HCT116 (cell line): ENCODE measurements at regions not wholly inside any gene's neighbourhood (a gene's known extent, or its start where the extent isn't known, plus 50 kb on each side); places are given as distances from the start of the nearest gene placed in this dataset.

Experiments used
- EZH2 ChIP-seq: fragments of 200-600 bp; sonication (generic); IDR thresholded peaks from 2 replicates; pipeline ENCODE4 v1.6.1; 2017; ENCODE audit warnings: antibody characterized with exemption, mixed run types
- FOSL1 ChIP-seq: IDR thresholded peaks from 2 replicates; pipeline ENCODE4 v1.6.1; 2012; ENCODE audit warnings: low read depth
- JUND ChIP-seq: IDR thresholded peaks from 2 replicates; pipeline ENCODE4 v1.6.1; 2012
- POLR2A ChIP-seq: IDR thresholded peaks from 2 replicates; pipeline ENCODE4 v1.7.0; 2011; ENCODE audit warnings: borderline replicate concordance; ENCODE audit not compliant: insufficient read depth, insufficient read length; ENCODE audit errors: extremely low read depth
- POLR2AphosphoS5 ChIP-seq: IDR thresholded peaks from 2 replicates; pipeline ENCODE4 v1.6.1; 2011; ENCODE audit warnings: mild to moderate bottlenecking, low read depth, low read length, moderate library complexity
- RAD21 ChIP-seq: IDR thresholded peaks from 2 replicates; pipeline ENCODE4 v1.6.1; 2012; ENCODE audit warnings: low read depth, mild to moderate bottlenecking
- SIN3A ChIP-seq: IDR thresholded peaks from 2 replicates; pipeline ENCODE4 v1.6.1; 2012; ENCODE audit warnings: low read depth
- TCF7L2 ChIP-seq: IDR thresholded peaks from 2 replicates; pipeline ENCODE4 v1.7.0; 2011; ENCODE audit warnings: borderline replicate concordance, inconsistent platforms; ENCODE audit not compliant: insufficient read depth, insufficient read length; ENCODE audit errors: extremely low read depth
- TF ChIP-seq, protein P1 (sequence below), 3 experiments: fragments of 200-600 bp in 1 of 3; sonication (generic) in 1 of 3; IDR thresholded peaks in 2 of 3; conservative IDR thresholded peaks in 1 of 3; 2 replicates each; pipeline ENCODE4 v1.5.1; 2012 to 2017; ENCODE audit warnings: low read depth in 2 of 3, low read length in 2 of 3, antibody characterized with exemption in 1 of 3, borderline replicate concordance in 1 of 3, control low read depth in 1 of 3, mild to moderate bottlenecking in 1 of 3, mixed read lengths in 1 of 3, mixed run types in 1 of 3, moderate library complexity in 1 of 3; ENCODE audit not compliant: insufficient read depth in 1 of 3
- TF ChIP-seq, protein P2 (sequence below): IDR thresholded peaks from 2 replicates; pipeline ENCODE4 v1.6.1; 2012
- TF ChIP-seq, protein P3 (sequence below): IDR thresholded peaks from 2 replicates; pipeline ENCODE4 v1.6.1; 2012

DNA sequence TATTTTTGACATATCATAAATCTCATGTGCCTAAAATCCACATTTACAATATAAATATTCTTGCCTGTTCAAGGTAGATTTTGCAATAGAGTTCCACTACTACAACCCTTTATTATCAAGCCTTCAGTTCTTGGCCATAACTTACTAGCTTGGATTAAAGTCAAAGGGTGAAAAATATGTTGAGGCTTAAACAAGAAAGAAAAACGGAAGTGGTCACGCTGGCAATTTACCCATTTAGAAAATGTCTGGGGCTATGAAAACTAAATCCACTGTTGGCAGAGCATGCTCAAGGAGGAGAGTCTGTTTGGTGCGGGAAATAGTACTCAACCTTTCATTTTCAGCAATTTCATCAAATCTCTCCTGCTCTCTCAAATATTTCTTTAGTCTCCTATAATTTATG is 209.8 kb upstream of the RHOBTB1 start:
- TF ChIP-seq, protein P1, sequence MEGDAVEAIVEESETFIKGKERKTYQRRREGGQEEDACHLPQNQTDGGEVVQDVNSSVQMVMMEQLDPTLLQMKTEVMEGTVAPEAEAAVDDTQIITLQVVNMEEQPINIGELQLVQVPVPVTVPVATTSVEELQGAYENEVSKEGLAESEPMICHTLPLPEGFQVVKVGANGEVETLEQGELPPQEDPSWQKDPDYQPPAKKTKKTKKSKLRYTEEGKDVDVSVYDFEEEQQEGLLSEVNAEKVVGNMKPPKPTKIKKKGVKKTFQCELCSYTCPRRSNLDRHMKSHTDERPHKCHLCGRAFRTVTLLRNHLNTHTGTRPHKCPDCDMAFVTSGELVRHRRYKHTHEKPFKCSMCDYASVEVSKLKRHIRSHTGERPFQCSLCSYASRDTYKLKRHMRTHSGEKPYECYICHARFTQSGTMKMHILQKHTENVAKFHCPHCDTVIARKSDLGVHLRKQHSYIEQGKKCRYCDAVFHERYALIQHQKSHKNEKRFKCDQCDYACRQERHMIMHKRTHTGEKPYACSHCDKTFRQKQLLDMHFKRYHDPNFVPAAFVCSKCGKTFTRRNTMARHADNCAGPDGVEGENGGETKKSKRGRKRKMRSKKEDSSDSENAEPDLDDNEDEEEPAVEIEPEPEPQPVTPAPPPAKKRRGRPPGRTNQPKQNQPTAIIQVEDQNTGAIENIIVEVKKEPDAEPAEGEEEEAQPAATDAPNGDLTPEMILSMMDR (IDR thresholded peaks at IDR 0.05 in 2 of 3, conservative IDR thresholded peaks at IDR 0.05 in 1 of 3; ENCODE audit: borderline replicate concordance in 1 of 3, insufficient read depth in 1 of 3, low read depth in 2 of 3, low read length in 2 of 3) = no peak
- TF ChIP-seq JUND = no peak
- TF ChIP-seq, protein P2, sequence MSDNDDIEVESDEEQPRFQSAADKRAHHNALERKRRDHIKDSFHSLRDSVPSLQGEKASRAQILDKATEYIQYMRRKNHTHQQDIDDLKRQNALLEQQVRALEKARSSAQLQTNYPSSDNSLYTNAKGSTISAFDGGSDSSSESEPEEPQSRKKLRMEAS = no peak
- no peak for TF ChIP-seq EZH2
- no peak for TF ChIP-seq POLR2AphosphoS5
- TF ChIP-seq, protein P3, sequence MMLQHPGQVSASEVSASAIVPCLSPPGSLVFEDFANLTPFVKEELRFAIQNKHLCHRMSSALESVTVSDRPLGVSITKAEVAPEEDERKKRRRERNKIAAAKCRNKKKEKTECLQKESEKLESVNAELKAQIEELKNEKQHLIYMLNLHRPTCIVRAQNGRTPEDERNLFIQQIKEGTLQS = no peak
- TF ChIP-seq TCF7L2 = no peak
- TF ChIP-seq FOSL1 = no peak
- no peak for TF ChIP-seq POLR2A
- TF ChIP-seq SIN3A = no peak
- no peak for TF ChIP-seq RAD21
